ENCODE measurements at regions not wholly inside any gene's neighbourhood (a gene's known extent, or its start where the extent isn't known, plus 50 kb on each side); places are given as distances from the start of the nearest gene placed in this dataset.
"Not testable (repeated sequence)": the region's sequence is repeated elsewhere in the genome, so short reads cannot be mapped to it uniquely, and the experiment has no call there.

- no peak for TF ChIP-seq CTCF (IDR thresholded peaks at IDR 0.05; ENCODE audit: insufficient read depth, low read length, severe bottlenecking)
- DNase-seq (ENCODE audit: low read depth): no peak
- Histone ChIP-seq H3K36me3 (ENCODE audit: control insufficient read depth, insufficient read depth, low read length) (no peaks in the 10 kb centered on the region), H3K27me3 (ENCODE audit: control insufficient read depth, insufficient read depth, low read length) (no peaks in the 10 kb centered on the region), H3K4me3 (ENCODE audit: low read depth, low read length) (no peak overlapping the region)
- no peak for FAIRE-seq
Observed at GRCh38 chr4:9709724-9710123, 71.7 kb upstream of the DRD5 start.

DNA sequence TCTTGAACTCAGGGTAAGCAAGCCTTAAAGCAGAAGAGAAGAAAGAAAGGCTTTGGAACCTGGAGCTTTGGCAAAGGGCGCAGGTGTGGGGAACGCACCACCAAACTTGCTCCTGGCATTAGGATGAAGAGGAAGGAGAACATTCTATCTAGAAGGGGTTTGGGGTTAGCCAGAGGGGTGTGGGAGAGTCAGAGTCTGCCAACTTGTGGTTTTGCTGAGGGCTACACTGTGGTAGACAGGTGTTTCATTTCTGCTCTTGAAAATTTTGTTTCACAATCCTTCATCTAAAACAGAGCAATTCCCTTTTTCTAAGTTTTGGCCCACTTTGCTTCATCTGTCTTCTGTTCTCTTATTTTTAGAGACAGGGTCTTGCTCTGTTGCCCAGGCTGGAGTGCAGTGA, 66.2 kb upstream of the DRD5 start:
- not testable (repeated sequence) for H3K36me3 ChIP-seq (ENCODE audit: control insufficient read depth, insufficient read depth, low read length); FAIRE-seq; H3K4me3 ChIP-seq (ENCODE audit: low read depth, low read length); H3K27me3 ChIP-seq (ENCODE audit: control insufficient read depth, insufficient read depth, low read length); DNase-seq (ENCODE audit: low read depth)

DNA sequence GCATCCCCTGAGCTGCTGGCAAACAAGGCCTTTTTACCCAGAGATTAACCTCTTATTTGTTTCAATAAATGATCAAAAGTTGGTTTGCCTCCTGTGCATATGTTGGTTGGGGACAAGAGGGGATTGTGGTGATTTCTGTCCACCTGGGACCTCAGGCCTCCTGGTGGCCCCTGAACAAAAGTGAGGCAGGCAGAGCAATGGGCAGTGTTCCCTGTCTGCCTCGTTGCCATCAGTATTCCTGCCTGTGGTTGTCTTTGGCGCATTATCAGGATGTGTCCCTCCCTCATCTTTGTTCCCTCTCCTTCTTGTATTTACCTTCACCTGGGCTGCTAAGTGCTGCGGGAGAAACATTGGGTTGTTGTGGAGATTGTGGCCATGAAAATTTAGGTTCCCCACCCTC, 65.3 kb upstream of the DRD5 start:
- no peak for DNase-seq (ENCODE audit: low read depth)
- no peak for FAIRE-seq
- H3K27me3 ChIP-seq (ENCODE audit: control insufficient read depth, insufficient read depth, low read length): no peaks in the 10 kb centered on the region
- TF ChIP-seq CTCF (IDR thresholded peaks at IDR 0.05; ENCODE audit: insufficient read depth, low read length, severe bottlenecking): no peak
- no peaks in the 10 kb centered on the region for H3K36me3 ChIP-seq (ENCODE audit: control insufficient read depth, insufficient read depth, low read length)
- no peak overlapping the region for H3K4me3 ChIP-seq (ENCODE audit: low read depth, low read length)

DNA sequence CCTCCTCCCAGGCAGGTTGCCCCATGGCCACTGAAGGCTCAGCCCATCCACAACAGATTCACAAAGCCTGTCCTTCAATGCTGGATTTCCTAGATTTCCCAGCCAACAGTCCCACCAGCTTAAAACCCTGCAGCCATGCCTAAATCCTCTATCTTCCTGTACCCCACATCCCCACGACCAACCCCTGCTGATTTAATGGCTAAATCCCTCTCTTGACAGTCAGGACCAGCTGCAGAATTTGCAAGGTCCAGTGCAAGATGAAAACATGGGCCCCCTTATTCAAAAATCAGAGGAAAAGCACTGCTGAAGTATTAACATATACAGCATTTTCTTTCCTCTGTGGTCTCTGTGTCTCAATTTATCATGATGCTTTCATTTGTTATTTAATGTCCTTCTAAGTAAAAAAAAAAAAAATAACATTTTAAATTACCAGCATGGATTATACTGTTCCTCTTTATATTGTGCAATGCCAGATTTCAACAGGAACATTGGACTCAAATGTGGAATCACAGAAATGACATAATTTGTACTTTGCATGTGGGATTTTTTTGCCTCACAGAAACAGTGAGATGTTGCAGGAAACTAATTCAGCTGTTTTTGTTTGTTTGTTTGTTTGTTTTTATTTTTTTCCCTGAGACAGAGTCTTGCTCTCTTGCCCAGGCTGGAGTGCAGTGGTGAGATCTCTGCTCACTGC, 63.0 kb upstream of the DRD5 start:
- not testable (repeated sequence) for H3K36me3 ChIP-seq (ENCODE audit: control insufficient read depth, insufficient read depth, low read length); H3K27me3 ChIP-seq (ENCODE audit: control insufficient read depth, insufficient read depth, low read length); H3K4me3 ChIP-seq (ENCODE audit: low read depth, low read length); DNase-seq (ENCODE audit: low read depth); FAIRE-seq

DNA sequence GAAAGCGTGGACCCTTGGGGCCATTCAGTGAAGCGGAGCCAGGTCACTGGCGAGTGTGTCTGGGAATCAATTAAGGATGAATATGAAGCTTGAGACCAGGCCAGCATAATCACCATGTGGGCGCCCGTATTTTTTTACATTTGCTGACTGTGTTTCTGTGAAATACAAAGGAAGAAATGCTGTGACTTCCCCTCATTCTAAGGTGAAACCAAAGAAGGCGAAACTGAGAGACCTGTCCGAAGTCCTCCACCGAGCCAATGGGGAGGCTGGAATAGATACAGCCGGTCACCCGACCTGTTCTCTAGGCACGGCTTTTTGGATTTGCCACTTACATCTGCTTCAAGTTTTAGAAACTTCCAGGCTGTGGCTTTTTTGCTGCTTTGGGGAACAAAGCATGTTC, 59.3 kb upstream of the DRD5 start:
- DNase-seq (ENCODE audit: low read depth); FAIRE-seq; H3K4me3 ChIP-seq (ENCODE audit: low read depth, low read length); H3K36me3 ChIP-seq (ENCODE audit: control insufficient read depth, insufficient read depth, low read length); H3K27me3 ChIP-seq (ENCODE audit: control insufficient read depth, insufficient read depth, low read length): not testable (repeated sequence)
